OCI-LY7 (cell line): ENCODE measurements at regions not wholly inside any gene's neighbourhood (a gene's known extent, or its start where the extent isn't known, plus 50 kb on each side); places are given as distances from the start of the nearest gene placed in this dataset.

Experiments used
- EZH2phosphoT487 ChIP-seq: fragments of 200-600 bp; sonication (generic); IDR thresholded peaks from 2 replicates; pipeline ENCODE4 v1.6.1; 2018; ENCODE audit warnings: low read depth, borderline replicate concordance, mild to moderate bottlenecking, mixed run types, antibody characterized with exemption, low read length, moderate library complexity, mixed read lengths
- TF ChIP-seq, protein P1 (sequence below): fragments of 200-600 bp; sonication (generic); conservative IDR thresholded peaks from 2 replicates; pipeline ENCODE4 v1.5.1; 2014; ENCODE audit warnings: mild to moderate bottlenecking, antibody characterized with exemption, low read length, moderate library complexity, mixed read lengths

DNA sequence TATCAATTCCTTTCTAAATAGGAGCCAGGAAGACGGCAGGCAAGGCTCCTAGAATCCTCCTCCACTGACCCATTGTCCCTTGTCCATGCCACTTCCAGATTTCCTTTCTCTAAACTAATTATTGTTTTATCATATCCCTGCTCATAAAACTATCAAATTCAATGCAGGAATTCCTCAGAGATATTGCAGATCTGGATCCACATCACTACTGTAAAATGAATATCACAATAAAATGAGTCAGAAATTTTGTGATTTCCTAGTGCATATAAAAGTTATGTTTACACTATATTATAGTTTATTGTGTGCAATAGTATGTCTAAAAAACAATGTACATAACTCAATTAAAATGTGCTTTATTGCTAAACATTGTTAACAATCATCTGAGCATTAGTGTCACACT is 498.7 kb upstream of the NEGR1 start:
- TF ChIP-seq, protein P1, sequence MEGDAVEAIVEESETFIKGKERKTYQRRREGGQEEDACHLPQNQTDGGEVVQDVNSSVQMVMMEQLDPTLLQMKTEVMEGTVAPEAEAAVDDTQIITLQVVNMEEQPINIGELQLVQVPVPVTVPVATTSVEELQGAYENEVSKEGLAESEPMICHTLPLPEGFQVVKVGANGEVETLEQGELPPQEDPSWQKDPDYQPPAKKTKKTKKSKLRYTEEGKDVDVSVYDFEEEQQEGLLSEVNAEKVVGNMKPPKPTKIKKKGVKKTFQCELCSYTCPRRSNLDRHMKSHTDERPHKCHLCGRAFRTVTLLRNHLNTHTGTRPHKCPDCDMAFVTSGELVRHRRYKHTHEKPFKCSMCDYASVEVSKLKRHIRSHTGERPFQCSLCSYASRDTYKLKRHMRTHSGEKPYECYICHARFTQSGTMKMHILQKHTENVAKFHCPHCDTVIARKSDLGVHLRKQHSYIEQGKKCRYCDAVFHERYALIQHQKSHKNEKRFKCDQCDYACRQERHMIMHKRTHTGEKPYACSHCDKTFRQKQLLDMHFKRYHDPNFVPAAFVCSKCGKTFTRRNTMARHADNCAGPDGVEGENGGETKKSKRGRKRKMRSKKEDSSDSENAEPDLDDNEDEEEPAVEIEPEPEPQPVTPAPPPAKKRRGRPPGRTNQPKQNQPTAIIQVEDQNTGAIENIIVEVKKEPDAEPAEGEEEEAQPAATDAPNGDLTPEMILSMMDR = no peak
- no peak for TF ChIP-seq EZH2phosphoT487
